CD4-positive, CD25-positive, alpha-beta regulatory T cell (primary cell): ENCODE measurements at regions not wholly inside any gene's neighbourhood (a gene's known extent, or its start where the extent isn't known, plus 50 kb on each side); places are given as distances from the start of the nearest gene placed in this dataset.
"Not testable (repeated sequence)": the region's sequence is repeated elsewhere in the genome, so short reads cannot be mapped to it uniquely, and the experiment has no call there.

Experiments
- ATAC-seq, 2 donors: fragments of 150-1000 bp; cut with Tn5 transposase; one replicate each; pipeline ENCODE4 v1.10.0; 2021; ENCODE audit warnings: low read depth in 2 of 2, moderate number of reproducible peaks in 2 of 2, moderate library complexity in 1 of 2
- DNase-seq, 3 donors: peaks; one replicate each; pipeline versions ENCODE4 v3.0.0 to v3.0.0-alpha.2; 2012 to 2022; ENCODE audit warnings: mixed read lengths in 1 of 3
- H3K27ac ChIP-seq: one replicate; pipeline ENCODE4 v1.7.0; 2013; ENCODE audit warnings: mild to moderate bottlenecking, low read length; ENCODE audit not compliant: insufficient read depth, poor library complexity, severe bottlenecking
- H3K27me3 ChIP-seq: one replicate; pipeline ENCODE4 v1.7.0; 2013; ENCODE audit warnings: low read length; ENCODE audit not compliant: control insufficient read depth, insufficient read depth
- H3K36me3 ChIP-seq: one replicate; pipeline ENCODE4 v1.7.0; 2013; ENCODE audit warnings: mild to moderate bottlenecking, low read length, moderate library complexity; ENCODE audit not compliant: control insufficient read depth, insufficient read depth
- H3K4me1 ChIP-seq: 2 replicates; pipeline ENCODE4 v1.7.0; 2013; ENCODE audit warnings: mild to moderate bottlenecking, low read length; ENCODE audit not compliant: insufficient read depth, control insufficient read depth, poor library complexity, severe bottlenecking
- H3K4me3 ChIP-seq: one replicate; pipeline ENCODE4 v1.7.0; 2013; ENCODE audit warnings: low read depth, mild to moderate bottlenecking, low read length, moderate library complexity
- H3K9me3 ChIP-seq, 2 experiments: 1 replicate in 1 of 2; 2 replicates in 1 of 2; pipeline ENCODE4 v1.7.0; 2013; ENCODE audit warnings: low read length in 2 of 2, mild to moderate bottlenecking in 1 of 2, moderate library complexity in 1 of 2; ENCODE audit not compliant: control insufficient read depth in 2 of 2
- H3K27ac Mint-ChIP-seq, 3 donors: one replicate each; pipeline ENCODE4 v1.8.0; 2020 to 2022; ENCODE audit warnings: mild to moderate bottlenecking in 3 of 3, mixed read lengths in 3 of 3, moderate library complexity in 2 of 3
- H3K27me3 Mint-ChIP-seq: one replicate; pipeline ENCODE4 v1.8.0; 2022; ENCODE audit warnings: mild to moderate bottlenecking, mixed read lengths
- H3K36me3 Mint-ChIP-seq: one replicate; pipeline ENCODE4 v1.8.0; 2020; ENCODE audit warnings: mixed read lengths
- H3K4me1 Mint-ChIP-seq, 4 donors: one replicate each; pipeline ENCODE4 v1.8.0; 2020 to 2022; ENCODE audit warnings: mixed read lengths in 4 of 4, mild to moderate bottlenecking in 1 of 4
- H3K4me3 Mint-ChIP-seq, 4 donors: one replicate each; pipeline ENCODE4 v1.8.0; 2020 to 2022; ENCODE audit warnings: mild to moderate bottlenecking in 4 of 4, mixed read lengths in 4 of 4, moderate library complexity in 3 of 4
- H3K9me3 Mint-ChIP-seq, 7 donors: one replicate each; pipeline ENCODE4 v1.8.0; 2020 to 2022; ENCODE audit warnings: mixed read lengths in 7 of 7, mild to moderate bottlenecking in 3 of 7, moderate library complexity in 2 of 7

- not testable (repeated sequence) for H3K27ac ChIP-seq, H3K4me1 Mint-ChIP-seq, H3K36me3 ChIP-seq, H3K9me3 Mint-ChIP-seq, H3K27ac Mint-ChIP-seq, H3K27me3 Mint-ChIP-seq, H3K36me3 Mint-ChIP-seq, H3K9me3 ChIP-seq, H3K4me3 ChIP-seq, H3K4me3 Mint-ChIP-seq, H3K4me1 ChIP-seq, H3K27me3 ChIP-seq, DNase-seq, ATAC-seq
Measured at GRCh38 chrX:41024335-41024734, 60.9 kb upstream of the USP9X start.

- no peak for ATAC-seq
- Mint-ChIP-seq H3K36me3 (no peaks in the 10 kb centered on the region), H3K4me3 (no peak overlapping the region), H3K9me3 (peaks cover 0 to 5% (median 0%) of the 10 kb centered on the region in 7 donors), H3K27ac (no peak overlapping the region), H3K27me3 (no peaks in the 10 kb centered on the region), H3K4me1 (no peaks in the 10 kb centered on the region)
- Histone ChIP-seq H3K4me1 (no peaks in the 10 kb centered on the region), H3K36me3 (no peaks in the 10 kb centered on the region), H3K4me3 (no peak overlapping the region), H3K27ac (no peak overlapping the region), H3K27me3 (no peaks in the 10 kb centered on the region), H3K9me3 (no peaks in the 10 kb centered on the region)
- no peak for DNase-seq
Measured at GRCh38 chrX:41024755-41025154, 60.5 kb upstream of the USP9X start.

GRCh38 chrX:41025926-41026701 lies 59.1 kb upstream of the USP9X start:
- H3K9me3 Mint-ChIP-seq: peaks cover 0 to 5% (median 0%) of the 10 kb centered on the region in 7 donors
- no peak for DNase-seq
- no peak overlapping the region for H3K27ac Mint-ChIP-seq
- H3K4me3 Mint-ChIP-seq: no peak overlapping the region
- no peaks in the 10 kb centered on the region for H3K9me3 ChIP-seq
- H3K27ac ChIP-seq: no peak overlapping the region
- no peaks in the 10 kb centered on the region for H3K36me3 ChIP-seq
- H3K36me3 Mint-ChIP-seq: no peaks in the 10 kb centered on the region
- H3K4me1 Mint-ChIP-seq: no peaks in the 10 kb centered on the region
- ATAC-seq: no peak
- no peaks in the 10 kb centered on the region for H3K4me1 ChIP-seq
- no peak overlapping the region for H3K4me3 ChIP-seq
- H3K27me3 ChIP-seq: no peaks in the 10 kb centered on the region
- H3K27me3 Mint-ChIP-seq: no peaks in the 10 kb centered on the region

- Mint-ChIP-seq H3K36me3 (no peaks in the 10 kb centered on the region), H3K9me3 (peaks cover 0 to 5% (median 0%) of the 10 kb centered on the region in 7 donors), H3K27me3 (no peaks in the 10 kb centered on the region), H3K4me1 (no peaks in the 10 kb centered on the region), H3K4me3 (no peak overlapping the region), H3K27ac (no peak overlapping the region)
- Histone ChIP-seq H3K4me3 (no peak overlapping the region), H3K4me1 (no peaks in the 10 kb centered on the region), H3K27ac (no peak overlapping the region), H3K36me3 (no peaks in the 10 kb centered on the region), H3K27me3 (no peaks in the 10 kb centered on the region), H3K9me3 (no peaks in the 10 kb centered on the region)
- DNase-seq (no peak), ATAC-seq (no peak)
Measured at GRCh38 chrX:41026702-41027078, 58.6 kb upstream of the USP9X start.

GRCh38 chrX:41029332-41029731 lies 55.9 kb upstream of the USP9X start:
- Mint-ChIP-seq H3K27ac (no peak overlapping the region), H3K4me1 (no peaks in the 10 kb centered on the region), H3K4me3 (no peak overlapping the region), H3K36me3 (no peaks in the 10 kb centered on the region), H3K9me3 (peaks cover 0 to 2% (median 0%) of the 10 kb centered on the region in 7 donors), H3K27me3 (no peaks in the 10 kb centered on the region)
- no peak overlapping the region for H3K4me3 ChIP-seq
- no peak for DNase-seq
- no peaks in the 10 kb centered on the region for H3K9me3 ChIP-seq
- no peak for ATAC-seq
- H3K36me3 ChIP-seq: no peaks in the 10 kb centered on the region
- no peaks in the 10 kb centered on the region for H3K27me3 ChIP-seq
- H3K27ac ChIP-seq: no peak overlapping the region
- no peaks in the 10 kb centered on the region for H3K4me1 ChIP-seq

- H3K36me3 Mint-ChIP-seq: no peaks in the 10 kb centered on the region
- no peaks in the 10 kb centered on the region for H3K4me1 Mint-ChIP-seq
- no peaks in the 10 kb centered on the region for H3K27me3 Mint-ChIP-seq
- H3K9me3 Mint-ChIP-seq: peaks cover 0 to 2% (median 0%) of the 10 kb centered on the region in 7 donors
- DNase-seq (no peak), ATAC-seq (no peak)
- Histone ChIP-seq H3K4me1 (no peaks in the 10 kb centered on the region), H3K27me3 (no peaks in the 10 kb centered on the region), H3K27ac (no peak overlapping the region), H3K36me3 (no peaks in the 10 kb centered on the region), H3K9me3 (no peaks in the 10 kb centered on the region), H3K4me3 (no peak overlapping the region)
- H3K4me3 Mint-ChIP-seq: no peak overlapping the region
- no peak overlapping the region for H3K27ac Mint-ChIP-seq
Measured at GRCh38 chrX:41031256-41031967, 53.8 kb upstream of the USP9X start.

GRCh38 chrX:41033299-41033698 lies 51.9 kb upstream of the USP9X start:
- Histone ChIP-seq H3K9me3 (no peaks in the 10 kb centered on the region), H3K27ac (no peak overlapping the region), H3K4me3 (no peak overlapping the region), H3K4me1 (no peaks in the 10 kb centered on the region), H3K27me3 (no peaks in the 10 kb centered on the region), H3K36me3 (no peaks in the 10 kb centered on the region)
- DNase-seq (peak in 1 of 3 donors; percentile 13), ATAC-seq (no peak)
- H3K4me1 Mint-ChIP-seq: no peaks in the 10 kb centered on the region
- H3K9me3 Mint-ChIP-seq: peaks cover 0 to 2% (median 0%) of the 10 kb centered on the region in 7 donors
- no peaks in the 10 kb centered on the region for H3K27me3 Mint-ChIP-seq
- no peaks in the 10 kb centered on the region for H3K36me3 Mint-ChIP-seq
- no peak overlapping the region for H3K27ac Mint-ChIP-seq
- no peak overlapping the region for H3K4me3 Mint-ChIP-seq

- H3K36me3 ChIP-seq, ATAC-seq, H3K4me1 Mint-ChIP-seq, H3K9me3 ChIP-seq, H3K27me3 ChIP-seq, H3K27me3 Mint-ChIP-seq, H3K27ac ChIP-seq, H3K4me1 ChIP-seq, H3K36me3 Mint-ChIP-seq, H3K4me3 ChIP-seq, DNase-seq, H3K9me3 Mint-ChIP-seq, H3K4me3 Mint-ChIP-seq: not testable (repeated sequence)
- H3K27ac Mint-ChIP-seq: peak overlapping the region in 1 of 3 donors; percentile 48
Measured at GRCh38 chrX:41034902-41035301, 50.3 kb upstream of the USP9X start.
